HUDEP-2 (cell line): ENCODE measurements at regions not wholly inside any gene's neighbourhood (a gene's known extent, or its start where the extent isn't known, plus 50 kb on each side); places are given as distances from the start of the nearest gene placed in this dataset.

ENCODE experiments used
- DNase-seq, 76 experiments: peaks; one replicate each; lab custom pipeline; 2025; ENCODE audit not compliant: unreplicated experiment in 76 of 76; lab: John Stamatoyannopoulos, UW

DNA sequence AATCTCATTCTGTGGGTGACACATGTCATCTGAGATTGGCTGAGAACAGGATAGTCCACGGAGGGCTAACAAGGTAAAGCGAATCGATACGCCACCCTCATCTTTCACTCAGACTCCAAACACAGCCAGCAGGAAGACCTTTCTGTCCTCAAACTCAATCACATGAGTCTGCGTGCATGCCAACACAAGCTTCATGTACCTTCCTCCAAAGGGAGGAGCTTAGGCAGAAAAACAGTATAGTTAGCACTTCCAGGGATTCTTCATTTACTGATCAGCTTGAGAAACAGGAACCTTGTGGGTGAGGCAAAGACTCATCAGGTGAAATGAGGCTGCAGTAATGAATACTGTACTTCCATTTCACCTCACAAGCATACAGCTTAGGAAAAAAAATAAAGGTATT is 767.1 kb upstream of the API5 start:
- no peak for DNase-seq

- no peak for DNase-seq
These were observed 765.8 kb upstream of the API5 start for GRCh38 chr11:42545954-42546353.

GRCh38 chr11:42552786-42553185 is 759.0 kb upstream of the API5 start:
- no peak for DNase-seq

DNA sequence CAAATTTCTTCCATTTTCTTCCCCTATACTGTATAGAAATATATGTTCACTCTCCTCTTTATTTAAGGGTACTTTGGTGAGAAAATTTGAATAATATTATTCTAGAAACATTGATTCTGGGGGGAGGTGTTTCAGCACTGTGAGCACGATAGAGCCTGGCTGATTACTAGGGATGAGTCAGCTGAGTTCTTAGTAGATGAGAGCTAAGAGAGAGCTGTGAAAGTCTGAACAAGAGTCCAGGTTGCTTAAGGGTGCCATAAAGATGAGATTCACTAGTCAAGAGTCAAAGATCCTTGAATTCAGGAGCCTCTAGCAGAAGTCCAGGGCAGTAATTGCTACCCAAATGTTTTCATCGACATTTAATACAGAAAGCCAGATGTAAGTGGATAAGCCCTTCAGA is 756.6 kb upstream of the API5 start:
- DNase-seq: no peak

GRCh38 chr11:42571131-42571877 is 740.5 kb upstream of the API5 start:
- no peak for DNase-seq

- no peak for DNase-seq
These were observed 739.8 kb upstream of the API5 start for GRCh38 chr11:42571878-42572610.

GRCh38 chr11:42576318-42576717 is 735.5 kb upstream of the API5 start:
- DNase-seq: no peak

- no peak for DNase-seq
These were observed 722.5 kb upstream of the API5 start for GRCh38 chr11:42589286-42589685.

- no peak for DNase-seq
These were observed 720.0 kb upstream of the API5 start for GRCh38 chr11:42591841-42592240.

DNA sequence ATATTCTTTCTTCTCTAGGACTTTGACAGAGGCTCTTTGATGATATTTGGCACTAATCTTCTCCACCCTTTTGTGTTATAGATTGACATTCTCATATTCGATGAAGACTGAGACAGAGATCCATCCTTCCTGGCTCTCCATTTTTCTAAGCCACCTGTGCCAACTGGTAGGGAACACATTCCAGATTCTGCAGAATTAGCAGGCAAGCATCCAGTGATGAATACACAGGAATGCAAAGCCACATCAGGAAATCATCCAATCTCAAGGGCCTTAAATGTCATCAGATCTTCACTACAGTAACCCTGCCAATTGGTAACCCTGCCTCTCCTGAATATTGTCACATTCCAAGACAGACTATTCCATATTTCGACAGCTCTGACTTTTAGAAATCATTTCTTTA is 718.4 kb upstream of the API5 start:
- no peak for DNase-seq

- no peak for DNase-seq
These were observed 715.9 kb upstream of the API5 start for GRCh38 chr11:42595876-42596275.

GRCh38 chr11:42596576-42597145 is 715.1 kb upstream of the API5 start:
- no peak for DNase-seq

DNA sequence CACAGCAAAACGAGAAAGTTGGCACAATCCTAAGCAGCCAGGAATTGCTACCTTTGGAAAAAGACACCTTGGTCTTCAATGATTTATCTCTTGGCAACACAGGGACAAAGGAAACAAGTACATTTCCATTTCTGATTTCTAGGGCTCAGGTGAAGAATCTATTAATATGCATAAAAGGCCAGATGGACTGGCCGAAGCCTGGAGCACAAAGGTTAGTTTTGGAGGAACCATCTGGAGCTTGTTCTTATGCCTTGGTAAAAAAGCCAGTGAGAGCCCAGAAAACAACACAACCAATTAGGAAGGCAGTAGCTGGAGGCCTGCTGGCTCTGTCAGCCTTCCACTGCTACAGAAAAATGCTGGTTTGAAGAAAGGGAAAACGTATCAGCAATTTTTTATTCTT is 713.5 kb upstream of the API5 start:
- no peak for DNase-seq

DNA sequence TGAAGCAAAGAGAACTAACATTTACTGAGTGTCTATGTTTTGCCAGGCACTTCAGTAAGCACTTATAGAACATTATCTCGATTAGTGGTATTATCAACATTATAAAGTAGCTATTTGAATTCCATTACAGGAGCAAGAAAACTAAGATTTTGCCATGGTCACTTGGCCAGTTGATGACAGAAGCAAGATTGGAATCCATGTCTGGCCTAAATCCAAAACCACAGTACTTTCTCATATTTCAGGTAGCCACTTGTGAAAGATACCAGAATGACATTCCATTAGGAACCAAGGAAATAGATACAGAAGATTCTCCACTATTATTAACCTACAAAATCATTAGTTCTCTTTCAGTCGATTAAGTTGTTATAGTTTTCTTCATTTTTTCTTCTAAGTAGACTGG is 691.0 kb upstream of the API5 start:
- DNase-seq: no peak

DNA sequence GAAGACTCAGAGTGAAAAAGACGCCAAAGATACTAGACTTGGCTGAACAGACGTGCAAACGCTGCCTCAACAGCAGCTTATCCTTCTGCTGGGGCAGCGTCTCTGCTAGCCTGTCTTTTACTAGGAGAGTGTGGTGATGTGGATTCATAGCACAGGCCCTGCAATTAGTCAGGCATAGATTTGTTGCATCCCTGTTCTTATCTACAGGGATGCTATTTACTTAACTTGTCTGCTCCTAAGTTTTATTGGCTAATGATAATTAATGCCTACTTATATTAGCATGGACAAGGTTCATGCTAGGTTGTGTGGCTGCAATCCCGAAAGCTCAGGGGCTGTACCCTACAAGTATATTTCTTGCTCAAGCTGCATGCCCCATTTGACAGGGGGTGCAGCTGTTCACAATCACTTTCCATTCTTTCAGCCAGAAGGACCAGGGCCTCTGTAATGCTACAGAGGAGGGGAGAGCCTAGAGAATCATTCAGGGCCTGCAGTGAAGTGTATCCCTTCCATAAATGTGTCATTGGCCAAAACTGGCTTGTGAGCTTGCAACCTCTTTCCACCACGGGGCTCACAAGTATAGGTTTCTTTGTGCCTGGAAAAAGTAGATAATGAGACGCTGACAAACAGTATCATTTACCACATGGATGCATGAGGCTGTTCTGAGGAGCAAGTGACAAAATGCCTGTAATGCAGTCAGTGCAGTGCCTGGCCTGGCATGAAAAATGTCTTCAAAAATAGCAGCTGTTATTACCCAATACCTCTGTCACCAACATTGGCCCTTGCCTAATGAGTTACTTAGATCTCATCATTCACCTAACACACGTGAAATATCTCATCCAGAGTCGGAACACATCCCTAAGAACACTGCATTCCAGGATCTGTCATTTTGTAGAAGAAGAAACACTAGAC is 685.8 kb upstream of the API5 start:
- no peak for DNase-seq

DNA sequence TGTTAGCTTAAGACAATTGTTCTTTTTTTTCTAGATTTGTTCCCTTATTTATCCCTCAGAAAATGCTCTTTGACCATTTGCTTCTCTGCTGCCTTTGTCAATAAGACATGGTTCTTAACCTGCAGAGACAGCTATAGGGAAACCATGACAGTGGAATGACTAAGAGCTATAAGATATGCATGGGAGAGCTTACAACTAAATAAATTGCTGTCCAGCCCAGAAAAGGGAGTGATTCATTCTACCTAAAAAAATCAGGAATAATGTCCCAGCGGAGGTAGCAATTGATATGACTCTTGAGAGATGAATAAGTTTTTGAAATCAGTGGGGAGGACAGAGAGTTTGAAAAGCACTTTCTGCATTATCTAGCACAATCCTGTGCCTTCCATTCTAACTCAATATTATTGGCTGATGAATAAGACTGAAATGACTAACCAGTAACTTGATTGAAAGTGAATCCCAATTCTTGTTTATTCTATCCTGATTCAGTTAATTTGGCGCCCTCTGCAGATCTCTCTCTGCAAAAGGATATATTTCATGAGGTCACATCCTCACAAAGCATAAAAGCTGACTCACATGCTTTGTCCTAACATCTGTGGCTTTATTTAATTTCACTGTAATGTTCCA is 680.5 kb upstream of the API5 start:
- peak in 1 of 76 experiments; percentile 0 for DNase-seq

GRCh38 chr11:42646959-42647358 is 664.8 kb upstream of the API5 start:
- no peak for DNase-seq

- no peak for DNase-seq
These were observed 663.8 kb upstream of the API5 start for GRCh38 chr11:42647993-42648392.

GRCh38 chr11:42651621-42652020 is 660.2 kb upstream of the API5 start:
- no peak for DNase-seq

DNA sequence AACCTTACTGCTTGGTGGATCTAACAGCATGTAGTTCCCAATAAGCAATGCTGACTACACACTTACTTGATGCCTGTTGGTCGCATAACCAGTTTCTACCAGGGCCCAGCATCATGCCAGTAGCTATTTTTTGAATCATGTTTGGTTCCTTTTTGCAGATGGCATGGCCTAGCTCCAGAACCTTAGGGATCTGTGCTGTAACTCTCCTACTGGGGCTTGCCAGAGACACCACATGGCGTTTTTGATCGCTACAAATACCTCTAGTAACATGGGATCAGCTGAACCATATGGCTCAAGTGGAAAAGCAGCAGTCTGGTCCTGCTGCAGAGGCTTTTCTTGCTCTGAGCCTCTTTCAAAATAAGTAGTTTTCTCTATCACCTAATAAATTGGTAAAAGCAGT is 654.6 kb upstream of the API5 start:
- no peak for DNase-seq

DNA sequence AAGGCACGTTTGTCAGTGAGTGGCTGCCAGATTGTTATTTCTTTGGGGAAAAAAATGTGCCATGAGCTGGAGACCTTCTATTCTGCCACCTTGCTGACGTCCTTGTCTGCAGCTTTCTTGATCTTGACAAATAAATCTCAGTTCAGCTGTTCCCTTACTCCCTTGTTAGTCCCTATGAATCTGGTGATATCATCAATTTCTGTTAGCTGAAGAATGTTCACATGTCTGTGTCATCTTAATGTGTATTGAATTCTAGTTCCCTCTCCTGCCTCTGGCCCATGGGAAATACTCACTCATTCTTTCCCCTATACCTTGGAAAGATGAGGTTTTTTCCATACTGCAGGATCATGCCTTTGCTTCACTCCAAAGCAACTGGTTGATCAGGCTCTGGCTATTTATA is 649.9 kb upstream of the API5 start:
- DNase-seq: no peak
